ENCODE measurements at regions not wholly inside any gene's neighbourhood (a gene's known extent, or its start where the extent isn't known, plus 50 kb on each side); places are given as distances from the start of the nearest gene placed in this dataset.

DNA sequence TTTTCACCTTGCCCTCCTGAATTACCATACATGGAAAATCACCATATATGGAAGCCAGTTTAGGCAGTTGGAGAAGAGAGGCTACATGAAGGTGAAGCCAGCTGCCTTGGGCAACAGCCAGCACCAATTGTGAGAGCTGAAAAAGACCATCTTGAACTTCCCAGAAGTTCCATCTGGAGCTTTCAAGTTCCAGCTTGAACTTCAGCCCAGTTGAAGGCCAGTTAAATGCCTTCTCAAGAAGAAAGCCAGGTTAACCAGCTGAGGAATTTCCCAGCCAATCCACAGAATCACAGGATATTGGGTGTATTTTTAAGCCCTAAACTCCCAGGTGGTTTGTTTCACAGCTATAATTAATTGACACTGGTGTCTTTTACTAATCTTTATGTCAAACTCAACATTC is 713.6 kb upstream of the MIR17HG start:
- Mint-ChIP-seq H3K4me1 (ENCODE audit: low read depth, unreplicated experiment) (no peaks in the 10 kb centered on the region), H3K9me3 (ENCODE audit: unreplicated experiment) (peaks cover 1% of the 10 kb centered on the region), H3K27ac (ENCODE audit: unreplicated experiment) (no peak overlapping the region), H3K36me3 (ENCODE audit: unreplicated experiment) (no peaks in the 10 kb centered on the region), H3K4me3 (ENCODE audit: unreplicated experiment) (no peak overlapping the region), H3K27me3 (ENCODE audit: unreplicated experiment) (no peaks in the 10 kb centered on the region)
- TF ChIP-seq, protein P1, sequence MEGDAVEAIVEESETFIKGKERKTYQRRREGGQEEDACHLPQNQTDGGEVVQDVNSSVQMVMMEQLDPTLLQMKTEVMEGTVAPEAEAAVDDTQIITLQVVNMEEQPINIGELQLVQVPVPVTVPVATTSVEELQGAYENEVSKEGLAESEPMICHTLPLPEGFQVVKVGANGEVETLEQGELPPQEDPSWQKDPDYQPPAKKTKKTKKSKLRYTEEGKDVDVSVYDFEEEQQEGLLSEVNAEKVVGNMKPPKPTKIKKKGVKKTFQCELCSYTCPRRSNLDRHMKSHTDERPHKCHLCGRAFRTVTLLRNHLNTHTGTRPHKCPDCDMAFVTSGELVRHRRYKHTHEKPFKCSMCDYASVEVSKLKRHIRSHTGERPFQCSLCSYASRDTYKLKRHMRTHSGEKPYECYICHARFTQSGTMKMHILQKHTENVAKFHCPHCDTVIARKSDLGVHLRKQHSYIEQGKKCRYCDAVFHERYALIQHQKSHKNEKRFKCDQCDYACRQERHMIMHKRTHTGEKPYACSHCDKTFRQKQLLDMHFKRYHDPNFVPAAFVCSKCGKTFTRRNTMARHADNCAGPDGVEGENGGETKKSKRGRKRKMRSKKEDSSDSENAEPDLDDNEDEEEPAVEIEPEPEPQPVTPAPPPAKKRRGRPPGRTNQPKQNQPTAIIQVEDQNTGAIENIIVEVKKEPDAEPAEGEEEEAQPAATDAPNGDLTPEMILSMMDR (IDR thresholded peaks at IDR 0.05; ENCODE audit: partially characterized antibody, unreplicated experiment), result no peak
- DNase-seq, result no peak

DNA sequence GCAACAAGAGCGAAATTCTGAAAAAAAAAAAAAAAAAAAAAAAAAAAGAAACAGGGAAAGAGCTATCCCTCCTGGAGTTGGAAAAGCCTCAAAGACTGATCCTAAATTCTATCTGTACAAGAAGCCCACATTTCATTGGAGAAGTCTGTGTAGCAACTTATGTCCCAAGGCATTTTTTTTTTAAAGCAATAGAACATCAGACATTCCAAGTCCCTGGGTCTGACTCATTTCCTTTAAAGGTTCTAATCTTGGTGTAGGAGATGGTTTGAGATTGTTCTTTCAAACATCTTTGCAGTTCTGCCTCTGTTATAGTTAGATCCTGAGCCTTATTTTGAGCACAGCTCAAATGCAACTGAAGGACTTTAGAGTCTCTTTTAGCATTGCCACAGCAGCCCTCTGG is 706.5 kb upstream of the MIR17HG start:
- Mint-ChIP-seq H3K27ac (ENCODE audit: unreplicated experiment) (no peak overlapping the region), H3K36me3 (ENCODE audit: unreplicated experiment) (peaks cover 5% of the 10 kb centered on the region), H3K4me3 (ENCODE audit: unreplicated experiment) (no peak overlapping the region), H3K4me1 (ENCODE audit: low read depth, unreplicated experiment) (no peaks in the 10 kb centered on the region), H3K27me3 (ENCODE audit: unreplicated experiment) (no peaks in the 10 kb centered on the region), H3K9me3 (ENCODE audit: unreplicated experiment) (peaks cover 6% of the 10 kb centered on the region)
- TF ChIP-seq, protein P1 (IDR thresholded peaks at IDR 0.05; ENCODE audit: partially characterized antibody, unreplicated experiment), result no peak
- no peak for DNase-seq

DNA sequence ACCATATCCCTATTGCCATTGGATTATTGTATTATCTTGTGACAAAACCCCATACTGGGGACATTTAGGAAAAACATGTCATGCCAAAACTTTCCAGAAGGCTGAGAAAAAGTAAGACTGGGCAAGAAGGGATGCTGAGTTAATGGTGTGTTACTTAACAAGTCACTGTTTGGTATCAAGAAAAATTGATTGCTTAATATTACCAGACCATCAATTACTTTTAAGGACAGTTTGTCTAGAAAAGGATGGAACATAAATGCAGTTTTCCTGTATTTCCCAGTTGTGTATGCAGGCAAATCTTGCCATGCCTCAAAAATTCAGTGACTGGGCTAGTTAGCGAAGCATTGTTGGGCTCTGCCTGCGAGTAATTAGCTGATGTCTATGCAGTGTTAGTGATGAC is 705.6 kb upstream of the MIR17HG start:
- TF ChIP-seq, protein P1 (IDR thresholded peaks at IDR 0.05; ENCODE audit: partially characterized antibody, unreplicated experiment), result no peak
- no peaks in the 10 kb centered on the region for H3K4me1 Mint-ChIP-seq (ENCODE audit: low read depth, unreplicated experiment)
- H3K36me3 Mint-ChIP-seq (ENCODE audit: unreplicated experiment), result peaks cover 11% of the 10 kb centered on the region
- no peak for DNase-seq
- no peaks in the 10 kb centered on the region for H3K27me3 Mint-ChIP-seq (ENCODE audit: unreplicated experiment)
- no peak overlapping the region for H3K27ac Mint-ChIP-seq (ENCODE audit: unreplicated experiment)
- H3K9me3 Mint-ChIP-seq (ENCODE audit: unreplicated experiment), result peaks cover 6% of the 10 kb centered on the region
- no peak overlapping the region for H3K4me3 Mint-ChIP-seq (ENCODE audit: unreplicated experiment)

DNA sequence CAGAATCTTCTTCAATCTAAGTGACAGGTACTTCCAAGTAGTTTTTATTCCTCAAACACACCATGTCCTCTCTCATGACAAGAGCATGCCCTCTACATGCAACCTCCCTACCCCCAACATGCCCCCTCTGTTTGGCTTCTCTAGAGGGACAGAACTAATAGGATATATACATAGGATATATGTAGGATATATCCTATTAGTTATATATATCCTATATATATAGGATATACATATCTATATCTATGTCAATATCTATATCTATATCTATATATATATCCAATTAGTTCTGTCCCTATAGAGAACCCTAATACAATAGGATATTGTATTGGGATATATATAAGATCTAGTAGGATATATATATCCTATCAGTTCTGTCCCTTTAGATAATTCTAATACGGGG is 701.9 kb upstream of the MIR17HG start:
- peaks cover 11% of the 10 kb centered on the region for H3K36me3 Mint-ChIP-seq (ENCODE audit: unreplicated experiment)
- no peak overlapping the region for H3K4me3 Mint-ChIP-seq (ENCODE audit: unreplicated experiment)
- TF ChIP-seq, protein P1 (IDR thresholded peaks at IDR 0.05; ENCODE audit: partially characterized antibody, unreplicated experiment), result no peak
- no peak overlapping the region for H3K27ac Mint-ChIP-seq (ENCODE audit: unreplicated experiment)
- no peaks in the 10 kb centered on the region for H3K27me3 Mint-ChIP-seq (ENCODE audit: unreplicated experiment)
- DNase-seq, result no peak
- no peaks in the 10 kb centered on the region for H3K4me1 Mint-ChIP-seq (ENCODE audit: low read depth, unreplicated experiment)
- peaks cover 2% of the 10 kb centered on the region for H3K9me3 Mint-ChIP-seq (ENCODE audit: unreplicated experiment)

DNA sequence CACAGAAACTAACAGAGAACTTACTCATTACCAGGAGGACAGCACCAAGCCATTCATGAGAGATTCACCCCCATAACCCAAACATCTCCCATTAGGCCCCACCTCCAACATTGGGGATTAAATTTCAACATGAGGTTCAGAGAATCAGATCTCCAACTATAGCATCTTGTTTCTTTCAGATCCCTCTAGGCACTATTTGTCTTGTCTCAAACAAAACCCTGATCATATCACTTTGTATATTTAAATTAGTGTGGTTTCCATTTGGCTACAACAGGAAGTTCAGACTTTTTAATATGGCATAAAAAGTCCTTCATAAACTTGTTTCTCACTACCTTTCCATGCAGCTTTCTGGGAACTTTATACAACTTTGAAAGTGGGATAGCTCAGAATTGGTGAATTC is 699.0 kb upstream of the MIR17HG start:
- Mint-ChIP-seq H3K27ac (ENCODE audit: unreplicated experiment) (no peak overlapping the region), H3K36me3 (ENCODE audit: unreplicated experiment) (peaks cover 24% of the 10 kb centered on the region), H3K27me3 (ENCODE audit: unreplicated experiment) (no peaks in the 10 kb centered on the region), H3K9me3 (ENCODE audit: unreplicated experiment) (peaks cover 10% of the 10 kb centered on the region), H3K4me3 (ENCODE audit: unreplicated experiment) (no peak overlapping the region), H3K4me1 (ENCODE audit: low read depth, unreplicated experiment) (no peaks in the 10 kb centered on the region)
- no peak for DNase-seq
- TF ChIP-seq, protein P1 (IDR thresholded peaks at IDR 0.05; ENCODE audit: partially characterized antibody, unreplicated experiment), result no peak
